ENCODE measurements at regions not wholly inside any gene's neighbourhood (a gene's known extent, or its start where the extent isn't known, plus 50 kb on each side); places are given as distances from the start of the nearest gene placed in this dataset.

DNA sequence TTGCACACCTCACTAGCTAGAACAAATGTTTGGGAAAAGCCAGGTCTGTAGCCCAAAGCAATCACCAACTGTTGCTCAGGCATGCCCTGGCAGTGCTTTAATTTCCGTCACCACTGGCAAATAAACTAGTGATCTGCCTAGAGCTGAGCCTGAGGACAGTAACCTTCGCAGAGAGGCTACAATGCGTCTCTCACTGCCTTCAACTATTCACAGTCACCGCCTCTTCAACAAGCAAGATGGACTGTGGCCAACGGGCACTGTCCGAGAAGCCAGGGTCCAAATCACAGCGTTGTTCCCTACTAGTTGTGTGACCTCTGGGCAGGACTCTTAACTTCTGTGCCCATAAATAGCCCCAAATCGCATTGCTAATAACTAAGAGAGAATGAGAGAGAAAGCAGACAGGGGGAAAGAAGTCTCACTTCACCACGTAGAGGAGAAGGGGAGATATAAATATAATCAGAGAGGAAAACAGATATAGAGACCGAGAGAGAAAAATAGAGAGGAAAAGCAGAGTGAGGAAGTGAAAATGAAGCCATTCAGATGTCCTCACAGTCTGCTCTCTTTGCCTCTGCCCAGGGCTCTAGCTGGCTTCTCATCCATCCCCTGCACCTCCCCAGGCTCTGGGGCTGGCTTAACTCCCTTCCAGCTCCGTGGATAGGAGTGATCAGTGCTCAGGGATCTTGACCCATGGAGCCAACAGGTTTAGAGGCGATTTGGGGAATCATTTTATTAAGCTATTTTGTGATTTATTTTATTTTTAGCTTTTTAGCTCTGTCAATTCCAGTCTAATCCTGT, 157.9 kb downstream of the ZDHHC21 start:
- TF ChIP-seq CTCF (IDR thresholded peaks at IDR 0.05 in 8 of 11, conservative IDR thresholded peaks at IDR 0.05 in 3 of 11) (no peak), POLR2A (IDR thresholded peaks at IDR 0.05) (no peak), POLR2AphosphoS5 (IDR thresholded peaks at IDR 0.05) (no peak)
